HUDEP-2 (cell line): ENCODE measurements at regions not wholly inside any gene's neighbourhood (a gene's known extent, or its start where the extent isn't known, plus 50 kb on each side); places are given as distances from the start of the nearest gene placed in this dataset.
"Not testable (repeated sequence)": the region's sequence is repeated elsewhere in the genome, so short reads cannot be mapped to it uniquely, and the experiment has no call there.

Experiments
- DNase-seq, 76 experiments: peaks; one replicate each; lab custom pipeline; 2025; ENCODE audit not compliant: unreplicated experiment in 76 of 76; lab: John Stamatoyannopoulos, UW

DNA sequence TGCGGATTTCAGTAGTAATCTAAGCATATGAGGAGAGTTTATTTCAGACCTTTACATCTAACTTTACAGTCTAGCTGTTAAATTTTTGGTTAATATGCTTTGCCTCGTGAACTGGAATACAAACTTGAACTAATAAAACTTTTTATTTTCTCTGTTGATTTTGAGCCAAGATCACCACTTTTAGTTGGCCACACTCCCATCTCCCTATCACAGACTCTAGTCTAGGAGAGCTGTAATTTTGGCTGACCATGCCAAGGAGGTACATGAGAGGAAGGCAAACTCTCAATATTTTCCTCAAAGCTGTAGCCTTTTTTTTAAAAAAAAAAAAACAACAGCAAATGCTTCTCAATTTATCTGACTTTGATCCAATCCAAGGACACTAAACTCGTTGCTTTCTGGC, 597.5 kb upstream of the PCDH7 start:
- no peak for DNase-seq

DNA sequence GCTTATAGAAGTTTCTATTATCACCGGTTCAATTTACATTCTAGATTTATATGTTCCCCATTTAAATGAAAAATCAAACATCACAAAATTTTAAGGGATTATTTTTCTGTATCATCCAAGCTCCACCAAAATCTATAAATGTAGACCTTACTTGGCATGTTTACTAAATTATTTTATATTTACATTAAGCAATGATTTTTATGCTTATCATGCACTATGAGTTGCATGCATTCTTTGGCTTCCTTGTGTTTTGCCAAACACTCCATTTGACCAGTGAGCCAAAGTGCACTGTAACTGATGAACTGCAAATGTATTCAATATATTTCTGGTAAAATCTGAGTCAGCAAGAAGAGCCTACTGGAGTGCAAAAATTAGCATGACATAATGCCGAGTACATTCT, 595.5 kb upstream of the PCDH7 start:
- DNase-seq, result not testable (repeated sequence)

DNA sequence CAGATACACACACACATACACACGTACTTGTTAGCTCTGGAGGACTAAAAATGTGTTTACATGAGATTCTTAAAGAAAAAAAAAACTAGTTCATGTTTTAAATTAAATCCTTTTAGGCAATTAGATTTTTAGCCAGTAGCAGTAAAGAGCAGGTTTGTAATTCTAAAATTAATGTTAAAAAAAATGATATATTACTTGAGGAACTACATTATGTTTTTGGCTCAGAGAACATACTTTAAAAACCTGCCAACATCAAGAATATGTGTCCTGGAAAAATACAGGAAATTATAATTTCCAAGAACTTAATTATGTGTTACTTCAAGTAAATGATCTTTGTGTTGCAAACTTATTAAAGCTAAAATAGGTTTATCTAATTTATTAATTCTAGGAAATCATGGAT, 594.3 kb upstream of the PCDH7 start:
- no peak for DNase-seq

GRCh38 chr4:30126351-30126750, 593.8 kb upstream of the PCDH7 start:
- no peak for DNase-seq

GRCh38 chr4:30148828-30149227, 571.3 kb upstream of the PCDH7 start:
- DNase-seq, result not testable (repeated sequence)

DNA sequence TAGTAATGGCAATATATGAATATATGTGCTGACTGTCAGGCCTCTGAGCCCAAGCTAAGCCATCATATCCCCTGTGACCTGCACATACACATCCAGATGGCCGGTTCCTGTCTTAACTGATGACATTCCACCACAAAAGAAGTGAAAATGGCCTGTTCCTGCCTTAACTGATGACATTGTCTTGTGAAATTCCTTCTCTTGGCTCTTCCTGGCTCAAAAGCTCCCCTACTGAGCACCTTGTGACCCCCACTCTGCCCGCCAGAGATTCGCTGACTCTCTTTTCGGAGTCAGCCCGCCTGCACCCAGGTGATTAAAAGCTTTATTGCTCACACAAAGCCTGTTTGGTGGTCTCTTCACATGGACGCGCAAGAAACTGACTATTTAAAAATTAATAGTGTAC, 570.6 kb upstream of the PCDH7 start:
- not testable (repeated sequence) for DNase-seq

DNA sequence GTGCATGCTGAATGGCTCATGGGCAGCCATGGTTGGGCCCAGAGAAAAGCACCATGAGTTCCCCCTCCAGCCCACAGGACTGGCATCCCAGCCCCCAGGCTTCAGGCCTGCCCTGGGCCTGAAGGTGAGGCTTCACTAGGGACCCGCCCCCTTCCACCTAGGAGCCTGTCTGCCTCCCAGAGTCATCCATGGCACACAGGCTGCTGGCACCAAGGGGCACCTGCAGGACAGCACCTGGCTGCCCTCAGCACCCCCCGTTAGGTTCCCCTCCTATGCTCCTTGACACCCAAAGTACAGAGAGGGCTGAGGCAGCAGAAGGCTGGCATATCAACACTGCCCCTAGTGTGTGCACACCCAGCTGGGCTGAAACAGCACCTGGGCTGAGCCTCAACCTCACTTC, 566.7 kb upstream of the PCDH7 start:
- DNase-seq, result no peak

GRCh38 chr4:30160140-30160539, 560.0 kb upstream of the PCDH7 start:
- DNase-seq, result no peak

- no peak for DNase-seq
These were observed 547.8 kb upstream of the PCDH7 start for GRCh38 chr4:30172416-30172815.

DNA sequence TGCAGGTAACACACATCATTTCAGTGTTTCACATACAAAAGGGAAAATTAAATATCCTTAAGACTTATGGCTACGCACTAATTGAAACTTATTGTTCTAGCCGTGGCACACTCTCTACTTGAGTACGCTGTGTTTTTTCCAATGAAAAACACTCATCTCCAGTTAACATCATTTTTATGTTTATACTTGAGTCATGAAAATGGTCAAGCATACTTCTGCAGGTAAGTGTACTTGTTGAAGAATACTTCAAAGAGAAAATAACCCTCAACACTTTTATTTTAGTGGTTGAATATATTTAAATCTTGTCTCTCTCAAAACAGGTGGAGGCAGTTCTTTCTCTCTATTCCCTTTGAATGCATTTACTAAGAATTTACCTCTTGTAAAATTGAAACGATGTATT, 538.7 kb upstream of the PCDH7 start:
- DNase-seq, result no peak

DNA sequence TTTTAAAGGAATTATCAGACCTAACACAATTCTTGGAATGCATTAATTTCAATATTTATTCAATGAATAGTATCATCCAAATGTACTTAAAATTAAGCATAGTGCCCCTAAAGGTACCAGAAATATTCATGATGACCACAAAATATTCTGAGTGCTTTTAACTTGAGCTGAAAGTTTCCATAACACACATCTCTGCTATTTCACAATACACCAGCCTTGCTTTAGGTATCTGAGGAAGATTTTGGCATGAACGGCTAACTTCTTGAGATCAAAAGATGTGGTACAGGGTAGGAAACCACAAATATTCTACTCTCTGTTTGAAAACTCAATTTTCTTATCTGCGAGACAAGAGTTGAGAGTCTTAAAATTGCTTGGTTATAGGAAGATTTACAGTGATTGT, 538.3 kb upstream of the PCDH7 start:
- DNase-seq, result no peak

DNA sequence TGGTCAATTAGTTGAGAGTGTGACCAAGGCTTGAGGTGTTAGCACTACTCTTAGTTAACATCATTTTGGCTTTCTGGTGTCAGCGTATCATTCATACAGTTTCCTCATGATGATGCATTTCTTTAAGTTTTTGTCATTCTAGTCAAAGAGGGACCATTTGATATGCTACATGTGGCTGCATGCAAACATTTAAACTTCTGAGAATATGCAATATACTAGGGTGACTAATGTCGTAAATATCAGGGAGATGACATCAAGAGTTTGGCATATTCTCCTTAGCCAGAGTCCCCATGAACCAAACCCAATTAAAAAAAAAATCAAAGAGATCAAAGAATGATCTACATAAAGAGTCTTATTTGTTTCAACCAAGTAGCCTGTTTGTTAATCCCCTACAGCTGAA, 537.4 kb upstream of the PCDH7 start:
- DNase-seq, result no peak

- DNase-seq, result no peak
These were observed 528.3 kb upstream of the PCDH7 start for GRCh38 chr4:30191902-30192301.

DNA sequence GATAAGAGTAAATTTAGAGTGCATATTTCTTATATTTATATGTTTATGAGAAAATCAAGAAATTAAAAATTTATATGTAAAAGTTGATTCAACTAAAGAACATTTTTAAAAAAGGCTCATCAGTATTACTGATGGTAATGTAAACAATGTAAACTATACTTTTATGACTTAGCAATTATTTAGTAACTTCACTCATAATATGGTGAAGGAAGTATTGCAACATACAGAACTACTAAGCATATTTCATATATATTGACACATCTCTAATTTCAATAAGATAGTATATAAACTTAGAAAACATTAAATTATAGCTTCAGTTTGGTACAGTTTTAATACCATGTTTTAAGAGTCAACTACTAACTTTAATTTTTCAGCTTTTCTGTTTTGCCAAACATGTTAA, 512.8 kb upstream of the PCDH7 start:
- no peak for DNase-seq

DNA sequence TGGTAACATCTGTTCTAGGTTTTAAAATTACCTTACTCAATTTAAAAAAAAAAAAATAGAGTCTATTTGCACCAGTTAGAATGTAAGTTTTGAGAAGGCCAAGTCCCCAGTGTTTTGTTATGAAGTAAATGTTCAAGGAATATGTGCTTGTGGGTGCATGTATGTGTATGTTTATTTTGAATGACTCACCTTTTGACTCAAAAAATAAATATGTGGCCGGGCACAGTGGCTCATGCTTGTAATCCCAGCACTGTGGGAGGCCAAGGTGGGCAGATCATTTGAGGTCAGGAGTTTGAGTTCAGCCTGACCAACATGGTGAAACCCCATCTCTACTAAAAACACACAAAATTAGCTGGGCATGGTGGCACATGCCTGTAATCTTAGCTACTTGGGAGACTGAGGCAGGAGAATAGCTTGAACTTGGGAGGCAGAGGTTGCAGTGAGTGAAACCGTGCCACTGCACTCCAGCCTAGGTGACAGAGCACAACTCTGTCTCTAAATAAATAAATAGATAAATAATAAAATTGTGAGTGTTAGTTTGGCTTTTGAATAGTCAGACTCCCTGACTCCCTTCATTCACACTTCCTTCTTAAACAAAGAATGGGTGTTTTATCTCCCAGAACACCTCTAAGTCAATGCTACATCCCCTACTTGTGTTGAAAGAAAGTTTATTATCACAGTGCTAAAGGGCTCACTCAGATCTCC, 511.3 kb upstream of the PCDH7 start:
- no peak for DNase-seq

GRCh38 chr4:30215973-30216372, 504.2 kb upstream of the PCDH7 start:
- DNase-seq, result not testable (repeated sequence)

GRCh38 chr4:30245140-30245539, 475.0 kb upstream of the PCDH7 start:
- no peak for DNase-seq

DNA sequence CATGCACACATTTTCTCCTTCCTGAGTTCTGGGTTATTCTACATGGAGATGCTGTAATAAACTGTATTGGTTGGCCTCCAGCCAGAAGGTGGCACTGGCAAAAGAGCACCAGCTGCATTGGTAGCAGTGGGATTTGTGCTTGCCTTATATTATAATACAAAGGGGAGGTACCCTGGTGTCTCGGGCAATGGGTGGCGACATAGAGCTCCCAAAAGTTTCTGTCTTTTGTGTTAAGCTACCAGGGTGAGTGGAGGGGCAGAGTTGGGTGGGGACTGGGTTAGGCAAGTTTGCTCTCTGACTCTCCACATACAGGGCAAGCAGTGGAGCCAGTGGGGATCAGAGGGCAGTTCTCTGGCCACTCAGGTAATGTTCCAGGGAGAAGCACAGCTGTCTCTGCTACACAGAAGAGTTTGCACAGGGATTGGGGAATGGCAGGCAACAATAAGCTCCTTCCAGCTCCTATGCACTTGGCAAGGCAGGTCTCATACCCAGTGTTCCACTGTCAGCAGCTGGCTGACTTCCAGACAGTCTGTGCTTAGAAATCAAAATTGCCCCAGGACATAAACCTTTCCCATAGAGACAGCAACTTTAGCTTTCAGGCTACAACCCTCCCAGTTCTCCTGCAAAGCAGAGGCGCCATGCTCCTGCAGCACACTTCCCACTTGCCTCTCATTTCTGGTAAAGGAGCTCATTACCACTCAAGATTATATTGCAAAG, 463.9 kb upstream of the PCDH7 start:
- DNase-seq, result no peak

GRCh38 chr4:30258949-30259348, 461.2 kb upstream of the PCDH7 start:
- no peak for DNase-seq

DNA sequence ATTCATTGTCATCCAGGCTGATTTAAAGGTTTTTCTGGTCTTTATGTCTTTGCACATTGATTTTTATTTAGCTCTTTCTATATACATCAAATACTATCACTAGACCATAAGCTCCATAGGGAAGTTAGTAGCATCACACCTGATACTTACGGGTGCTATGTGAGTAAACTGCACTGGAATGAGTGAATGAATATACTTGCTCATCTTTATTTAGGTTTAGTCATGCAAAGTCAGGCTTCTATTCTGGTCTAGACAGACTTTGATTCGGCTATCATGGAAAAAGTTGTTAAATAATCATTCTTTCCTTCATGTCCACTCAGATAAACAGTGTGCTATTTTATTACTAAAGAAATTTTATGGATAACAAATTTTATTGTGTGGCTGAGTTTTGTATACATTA, 457.8 kb upstream of the PCDH7 start:
- DNase-seq, result no peak

DNA sequence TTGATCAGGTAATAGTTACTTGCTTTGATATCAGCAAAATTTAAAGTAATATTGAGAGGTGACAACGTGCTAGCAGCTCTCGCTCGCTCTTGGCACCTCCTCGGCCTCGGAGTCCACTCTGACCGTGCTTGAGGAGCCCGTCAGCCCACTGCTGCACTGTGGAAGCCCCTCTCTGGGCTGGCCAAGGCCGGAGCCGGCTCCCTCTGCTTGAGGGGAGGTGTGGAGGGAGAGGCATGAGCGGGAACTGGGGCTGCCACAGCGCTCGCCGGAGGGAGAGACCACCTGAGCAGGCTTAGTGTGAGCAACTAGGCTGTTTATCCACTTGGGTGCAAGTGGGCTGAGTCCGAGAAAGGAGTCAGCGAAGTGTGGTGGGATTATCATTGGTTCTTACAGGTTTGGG, 455.7 kb upstream of the PCDH7 start:
- DNase-seq, result no peak

DNA sequence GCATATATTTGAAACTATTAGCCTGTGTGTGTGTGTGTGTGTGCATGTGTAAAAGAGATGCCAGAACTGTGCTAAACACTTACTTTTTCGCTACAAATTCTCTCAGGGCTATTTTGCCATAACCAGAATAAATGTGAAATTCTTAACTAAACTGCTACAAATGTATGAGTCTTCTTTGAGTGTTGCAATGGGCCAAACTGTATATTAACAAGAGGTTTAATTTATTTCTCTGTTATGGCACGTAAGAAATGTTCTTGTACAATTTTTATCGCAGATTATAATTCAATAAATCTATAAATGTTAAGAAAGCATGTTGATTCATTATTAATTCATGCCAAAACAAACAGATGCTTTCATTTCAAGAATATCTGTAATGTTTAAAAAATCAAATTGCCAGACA, 454.5 kb upstream of the PCDH7 start:
- no peak for DNase-seq

GRCh38 chr4:30268370-30268769, 451.8 kb upstream of the PCDH7 start:
- no peak for DNase-seq
